ENCODE measurements at regions not wholly inside any gene's neighbourhood (a gene's known extent, or its start where the extent isn't known, plus 50 kb on each side); places are given as distances from the start of the nearest gene placed in this dataset.

GRCh38 chr10:128456271-128456670 lies 330.0 kb upstream of the MKI67 start:
- TF ChIP-seq, protein P1, sequence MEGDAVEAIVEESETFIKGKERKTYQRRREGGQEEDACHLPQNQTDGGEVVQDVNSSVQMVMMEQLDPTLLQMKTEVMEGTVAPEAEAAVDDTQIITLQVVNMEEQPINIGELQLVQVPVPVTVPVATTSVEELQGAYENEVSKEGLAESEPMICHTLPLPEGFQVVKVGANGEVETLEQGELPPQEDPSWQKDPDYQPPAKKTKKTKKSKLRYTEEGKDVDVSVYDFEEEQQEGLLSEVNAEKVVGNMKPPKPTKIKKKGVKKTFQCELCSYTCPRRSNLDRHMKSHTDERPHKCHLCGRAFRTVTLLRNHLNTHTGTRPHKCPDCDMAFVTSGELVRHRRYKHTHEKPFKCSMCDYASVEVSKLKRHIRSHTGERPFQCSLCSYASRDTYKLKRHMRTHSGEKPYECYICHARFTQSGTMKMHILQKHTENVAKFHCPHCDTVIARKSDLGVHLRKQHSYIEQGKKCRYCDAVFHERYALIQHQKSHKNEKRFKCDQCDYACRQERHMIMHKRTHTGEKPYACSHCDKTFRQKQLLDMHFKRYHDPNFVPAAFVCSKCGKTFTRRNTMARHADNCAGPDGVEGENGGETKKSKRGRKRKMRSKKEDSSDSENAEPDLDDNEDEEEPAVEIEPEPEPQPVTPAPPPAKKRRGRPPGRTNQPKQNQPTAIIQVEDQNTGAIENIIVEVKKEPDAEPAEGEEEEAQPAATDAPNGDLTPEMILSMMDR (IDR thresholded peaks at IDR 0.05; ENCODE audit: low read depth, low read length) = no peak
- no peak for TF ChIP-seq EZH2phosphoT487 (IDR thresholded peaks at IDR 0.05; ENCODE audit: low read depth)

GRCh38 chr10:128457136-128457535 lies 330.9 kb upstream of the MKI67 start:
- no peak overlapping the region for H3K27ac ChIP-seq (ENCODE audit: low read length)
- H3K9me3 ChIP-seq (ENCODE audit: insufficient read depth, low read length) = no peaks in the 10 kb centered on the region
- no peaks in the 10 kb centered on the region for H3K79me2 ChIP-seq (ENCODE audit: low read length)
- no peak overlapping the region for H3K4me2 ChIP-seq (ENCODE audit: low read length)
- no peak overlapping the region for H3K4me3 ChIP-seq (ENCODE audit: low read length)
- H3K27me3 ChIP-seq (ENCODE audit: low read depth, low read length) = no peaks in the 10 kb centered on the region
- no peaks in the 10 kb centered on the region for H4K20me1 ChIP-seq (ENCODE audit: insufficient read depth, low read length)
- no peaks in the 10 kb centered on the region for H3K36me3 ChIP-seq (replicated peaks; ENCODE audit: low read depth, low read length)
- TF ChIP-seq EZH2phosphoT487 (IDR thresholded peaks at IDR 0.05; ENCODE audit: low read depth) = no peak
- TF ChIP-seq, protein P1 (IDR thresholded peaks at IDR 0.05; ENCODE audit: low read depth, low read length) = no peak
- H3K9ac ChIP-seq (ENCODE audit: low read length) = no peak overlapping the region
- H3K4me1 ChIP-seq (ENCODE audit: low read length) = no peaks in the 10 kb centered on the region
- H2AFZ ChIP-seq (ENCODE audit: low read depth, low read length) = no peak overlapping the region

More at GRCh38 chr10:128456271-128456670, 330.0 kb upstream of the MKI67 start:
- Histone ChIP-seq H3K9me3 (ENCODE audit: insufficient read depth, low read length) (no peaks in the 10 kb centered on the region), H3K4me1 (ENCODE audit: low read length) (no peaks in the 10 kb centered on the region), H3K4me2 (ENCODE audit: low read length) (no peak overlapping the region), H3K79me2 (ENCODE audit: low read length) (no peaks in the 10 kb centered on the region), H3K9ac (ENCODE audit: low read length) (no peak overlapping the region), H3K27me3 (ENCODE audit: low read depth, low read length) (no peaks in the 10 kb centered on the region), H4K20me1 (ENCODE audit: insufficient read depth, low read length) (no peaks in the 10 kb centered on the region), H3K4me3 (ENCODE audit: low read length) (no peak overlapping the region), H3K27ac (ENCODE audit: low read length) (no peak overlapping the region), H3K36me3 (replicated peaks; ENCODE audit: low read depth, low read length) (no peaks in the 10 kb centered on the region), H2AFZ (ENCODE audit: low read depth, low read length) (no peak overlapping the region)

GRCh38 chr10:128461991-128462390 lies 335.8 kb upstream of the MKI67 start:
- H3K36me3 ChIP-seq (replicated peaks; ENCODE audit: low read depth, low read length) = no peaks in the 10 kb centered on the region
- H3K9me3 ChIP-seq (ENCODE audit: insufficient read depth, low read length) = no peaks in the 10 kb centered on the region
- no peak overlapping the region for H2AFZ ChIP-seq (ENCODE audit: low read depth, low read length)
- TF ChIP-seq, protein P1 (IDR thresholded peaks at IDR 0.05; ENCODE audit: low read depth, low read length) = no peak
- no peak for TF ChIP-seq EZH2phosphoT487 (IDR thresholded peaks at IDR 0.05; ENCODE audit: low read depth)
- H3K27ac ChIP-seq (ENCODE audit: low read length) = no peak overlapping the region
- H3K27me3 ChIP-seq (ENCODE audit: low read depth, low read length) = no peaks in the 10 kb centered on the region
- H3K79me2 ChIP-seq (ENCODE audit: low read length) = no peaks in the 10 kb centered on the region
- H3K4me3 ChIP-seq (ENCODE audit: low read length) = no peak overlapping the region
- H3K4me2 ChIP-seq (ENCODE audit: low read length) = no peak overlapping the region
- no peaks in the 10 kb centered on the region for H3K4me1 ChIP-seq (ENCODE audit: low read length)
- H4K20me1 ChIP-seq (ENCODE audit: insufficient read depth, low read length) = no peaks in the 10 kb centered on the region
- H3K9ac ChIP-seq (ENCODE audit: low read length) = no peak overlapping the region

- no peaks in the 10 kb centered on the region for H3K36me3 ChIP-seq (replicated peaks; ENCODE audit: low read depth, low read length)
- H3K9me3 ChIP-seq (ENCODE audit: insufficient read depth, low read length) = no peaks in the 10 kb centered on the region
- H3K9ac ChIP-seq (ENCODE audit: low read length) = no peak overlapping the region
- no peak overlapping the region for H3K4me2 ChIP-seq (ENCODE audit: low read length)
- no peaks in the 10 kb centered on the region for H3K79me2 ChIP-seq (ENCODE audit: low read length)
- no peaks in the 10 kb centered on the region for H4K20me1 ChIP-seq (ENCODE audit: insufficient read depth, low read length)
- H3K27ac ChIP-seq (ENCODE audit: low read length) = no peak overlapping the region
- no peaks in the 10 kb centered on the region for H3K27me3 ChIP-seq (ENCODE audit: low read depth, low read length)
- no peak overlapping the region for H2AFZ ChIP-seq (ENCODE audit: low read depth, low read length)
- no peak overlapping the region for H3K4me3 ChIP-seq (ENCODE audit: low read length)
- H3K4me1 ChIP-seq (ENCODE audit: low read length) = no peaks in the 10 kb centered on the region
- TF ChIP-seq, protein P1 (IDR thresholded peaks at IDR 0.05; ENCODE audit: low read depth, low read length) = no peak
- TF ChIP-seq EZH2phosphoT487 (IDR thresholded peaks at IDR 0.05; ENCODE audit: low read depth) = no peak
Measured at GRCh38 chr10:128462844-128463243, 336.6 kb upstream of the MKI67 start.

All from OCI-LY3 (cell line).